GM18868 (cell line): ENCODE measurements at regions not wholly inside any gene's neighbourhood (a gene's known extent, or its start where the extent isn't known, plus 50 kb on each side); places are given as distances from the start of the nearest gene placed in this dataset.

Experiments used
- ATAC-seq: cut with Tn5 transposase; IDR thresholded peaks from one replicate; pipeline ENCODE4 v1.9.1; 2021; ENCODE audit warnings: mild to moderate bottlenecking, moderate library complexity; ENCODE audit not compliant: unreplicated experiment

DNA sequence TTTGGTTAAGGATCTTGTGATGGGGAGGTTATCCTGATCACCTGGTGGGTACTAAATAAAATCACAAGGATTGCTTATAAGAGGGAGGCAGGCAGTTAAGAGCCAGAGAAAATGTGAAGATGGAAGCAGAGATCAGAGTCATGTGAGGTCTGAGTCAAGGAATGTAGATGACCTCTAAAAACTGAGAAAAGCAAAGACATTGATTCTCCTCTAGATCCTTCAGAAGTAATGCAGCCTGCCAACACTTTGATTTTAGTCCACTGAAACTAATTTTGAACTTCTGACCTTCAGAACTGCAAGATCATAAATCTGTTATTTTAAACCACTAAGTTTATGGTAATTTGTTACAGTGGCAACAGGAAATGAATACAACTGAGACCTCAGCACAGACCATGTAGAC, 499.0 kb downstream of the GADD45G start:
- ATAC-seq = no peak

- ATAC-seq = no peak
Observed at GRCh38 chr9:90105773-90106172, 501.0 kb downstream of the GADD45G start.

DNA sequence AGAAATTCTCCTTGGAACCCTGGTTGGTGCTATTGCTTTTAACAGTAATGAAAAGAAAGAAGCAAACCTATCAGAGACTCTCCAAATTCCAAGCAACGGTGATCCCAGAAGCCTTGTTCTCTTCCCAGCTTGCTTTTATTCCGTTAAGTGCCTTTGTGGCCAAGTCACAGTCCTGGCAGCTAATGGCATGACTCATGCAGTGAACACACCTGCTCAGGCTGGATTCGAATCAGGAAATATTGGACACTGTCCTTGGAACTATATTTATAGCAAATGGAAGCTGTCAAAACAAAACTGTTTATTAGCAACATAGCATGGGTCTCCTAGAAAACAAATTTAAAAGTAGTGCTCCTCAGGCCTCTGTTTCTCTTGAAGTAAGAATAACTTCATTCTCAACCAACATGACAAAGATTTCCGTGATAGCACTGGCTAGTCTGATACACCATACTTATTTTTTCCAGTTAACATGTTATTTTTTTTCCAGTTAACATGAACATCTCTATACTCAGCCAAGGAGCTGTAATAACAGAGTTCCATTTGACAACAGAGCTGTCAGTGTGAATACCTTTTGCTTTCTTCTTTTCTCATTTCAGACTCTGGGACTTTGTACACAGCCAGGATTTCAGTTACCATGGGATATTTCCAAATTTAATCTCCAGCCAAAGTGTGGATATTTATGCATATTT, 502.4 kb downstream of the GADD45G start:
- no peak for ATAC-seq

GRCh38 chr9:90107726-90108655, 503.2 kb downstream of the GADD45G start:
- no peak for ATAC-seq

DNA sequence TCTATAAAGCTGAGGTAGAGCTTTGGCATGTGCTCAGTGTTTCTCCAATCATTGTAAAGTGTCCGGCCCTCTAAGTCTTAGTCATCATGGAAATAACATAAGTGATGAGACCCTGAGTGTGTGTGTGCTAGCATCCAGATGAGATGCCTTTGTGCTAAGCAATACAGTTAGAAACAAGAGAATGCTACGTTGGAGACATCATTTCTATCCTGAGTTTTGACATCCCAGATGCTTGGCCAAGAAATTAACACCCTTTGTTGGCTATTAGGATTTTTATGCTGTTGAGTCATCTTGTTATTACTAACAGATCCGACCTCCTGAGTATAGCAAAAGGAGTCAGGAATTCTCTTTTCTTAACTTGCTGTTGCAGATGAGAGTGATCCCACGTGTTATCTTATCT, 508.0 kb downstream of the GADD45G start:
- no peak for ATAC-seq

DNA sequence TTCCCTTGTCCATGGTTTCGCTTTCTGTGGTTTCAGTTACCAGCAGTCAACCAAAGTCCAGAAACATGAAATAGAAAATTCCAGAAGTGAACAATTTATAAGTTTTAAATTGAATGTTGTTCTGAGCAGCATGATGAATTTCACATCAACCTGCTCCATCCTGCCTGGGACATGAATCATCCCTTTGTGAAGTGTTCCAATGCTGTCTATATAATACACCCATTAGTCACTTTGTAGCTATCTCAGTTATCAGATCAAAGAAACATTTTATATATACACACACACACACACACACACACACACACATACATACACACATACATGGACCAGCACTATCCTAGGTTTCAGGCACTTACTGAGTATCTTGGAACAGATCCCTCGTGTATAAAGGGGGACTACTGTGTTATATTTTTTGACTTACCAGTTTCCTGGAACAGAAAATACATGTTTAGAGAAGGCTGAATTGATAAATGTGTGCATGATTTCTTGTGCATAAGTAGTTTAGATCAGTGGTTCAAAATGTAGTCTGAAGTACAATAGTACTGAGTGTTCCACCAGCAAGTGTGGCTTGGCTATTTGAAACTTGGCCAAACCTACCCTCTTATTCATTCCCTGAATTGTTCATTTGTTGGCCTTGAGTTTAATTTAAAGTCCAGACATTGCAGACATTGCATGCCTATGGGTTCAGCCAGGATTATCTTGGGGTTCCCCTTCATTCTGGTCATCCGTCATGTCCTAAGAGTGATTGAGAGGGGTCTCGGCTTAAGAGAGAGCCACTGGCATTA, 510.0 kb downstream of the GADD45G start:
- ATAC-seq = no peak

DNA sequence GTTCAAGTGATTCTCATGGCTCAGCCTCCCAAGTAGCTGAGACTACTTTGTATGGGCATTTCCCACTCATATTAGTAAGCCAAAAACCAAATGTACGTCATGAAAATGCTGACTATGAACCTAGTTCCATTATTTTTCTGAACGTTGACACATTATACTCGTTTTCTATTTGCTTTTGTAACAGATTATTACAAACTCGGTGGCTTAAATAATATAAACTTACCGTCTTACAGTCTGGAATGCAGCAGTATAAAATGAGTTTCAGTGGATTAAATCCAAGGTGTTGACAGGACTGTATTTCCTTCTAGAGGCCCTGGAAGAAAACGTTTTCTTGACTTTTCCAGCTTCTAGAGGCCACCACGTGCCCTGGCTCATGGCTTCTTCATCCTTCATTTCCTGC, 517.0 kb downstream of the GADD45G start:
- ATAC-seq = no peak

DNA sequence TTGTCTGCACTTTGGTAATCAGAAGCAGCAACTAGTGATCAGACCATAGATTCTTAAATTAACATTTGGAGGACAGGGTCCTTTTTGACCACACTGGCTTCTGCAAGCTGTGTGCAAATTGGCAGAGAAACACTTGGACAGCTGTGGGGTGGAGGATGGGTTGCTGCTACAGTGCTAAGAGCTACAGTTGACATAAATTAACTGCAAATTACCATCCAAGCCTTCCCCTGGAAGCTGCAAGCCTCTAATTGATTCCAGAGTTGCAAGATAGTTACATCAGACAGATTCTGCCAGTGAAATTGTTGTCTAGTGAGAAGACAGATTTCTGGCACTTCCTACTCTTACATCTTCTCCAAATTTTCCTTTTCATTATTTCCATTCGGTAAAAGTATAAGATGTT, 517.7 kb downstream of the DIRAS2 start:
- no peak for ATAC-seq

DNA sequence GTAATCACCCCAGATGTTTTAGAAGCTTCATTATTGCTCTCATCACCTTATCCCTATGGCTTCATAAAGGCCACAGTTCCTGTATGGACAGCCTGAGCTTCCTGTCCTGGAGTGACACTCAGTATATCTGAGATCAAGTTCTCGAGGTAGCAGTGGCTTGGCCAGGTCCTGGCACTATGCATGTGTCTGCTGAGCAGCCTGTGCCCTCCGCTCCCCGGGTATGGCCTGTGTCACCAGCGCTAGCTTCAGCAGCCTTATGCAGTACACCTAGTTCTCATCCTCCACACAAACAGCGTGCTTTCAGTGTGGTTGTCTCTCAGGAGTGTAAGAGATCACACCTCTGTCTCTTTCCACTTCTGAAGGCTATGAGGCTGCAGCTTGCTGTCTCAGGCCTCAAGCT, 514.7 kb downstream of the DIRAS2 start:
- no peak for ATAC-seq

- ATAC-seq = no peak
Observed at GRCh38 chr9:90128587-90129190, 513.9 kb downstream of the DIRAS2 start.

DNA sequence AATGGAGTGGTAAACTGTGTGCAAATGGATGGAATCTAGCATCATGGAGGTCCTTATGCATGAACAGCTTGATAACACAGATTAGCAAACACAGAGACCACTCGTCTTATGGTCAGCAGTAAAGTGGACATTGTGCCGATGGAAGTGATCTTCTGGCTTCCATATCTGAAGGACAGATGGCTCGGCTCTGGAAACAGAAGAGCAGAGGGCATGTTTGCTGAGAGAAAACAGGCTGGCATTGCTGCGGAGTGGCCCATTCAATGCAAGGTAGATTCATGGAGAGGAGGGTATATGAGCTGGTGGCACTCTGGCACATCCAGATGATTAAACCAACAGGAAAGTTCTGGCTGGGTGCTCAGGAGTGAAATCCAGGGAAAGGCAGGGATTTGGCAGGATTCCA, 513.2 kb downstream of the DIRAS2 start:
- no peak for ATAC-seq

DNA sequence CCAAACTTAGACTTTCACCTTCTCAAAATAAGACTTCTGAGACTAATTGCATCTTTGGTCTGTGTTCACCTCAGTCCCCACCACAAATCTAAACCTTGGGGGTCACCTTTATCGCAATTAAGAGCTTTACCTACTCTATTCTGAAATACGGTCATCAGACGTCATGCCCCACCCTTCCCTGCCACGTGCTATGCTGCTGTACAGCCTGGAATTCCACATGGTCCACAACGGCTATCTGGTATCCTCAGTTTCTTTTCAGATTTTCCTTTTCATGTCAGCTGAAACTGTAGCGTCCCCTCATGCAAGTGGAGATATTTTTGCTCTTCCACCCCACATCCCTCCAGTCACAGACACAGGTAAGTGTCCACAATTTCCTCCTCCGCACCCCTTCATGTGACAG, 511.1 kb downstream of the DIRAS2 start:
- ATAC-seq = no peak

DNA sequence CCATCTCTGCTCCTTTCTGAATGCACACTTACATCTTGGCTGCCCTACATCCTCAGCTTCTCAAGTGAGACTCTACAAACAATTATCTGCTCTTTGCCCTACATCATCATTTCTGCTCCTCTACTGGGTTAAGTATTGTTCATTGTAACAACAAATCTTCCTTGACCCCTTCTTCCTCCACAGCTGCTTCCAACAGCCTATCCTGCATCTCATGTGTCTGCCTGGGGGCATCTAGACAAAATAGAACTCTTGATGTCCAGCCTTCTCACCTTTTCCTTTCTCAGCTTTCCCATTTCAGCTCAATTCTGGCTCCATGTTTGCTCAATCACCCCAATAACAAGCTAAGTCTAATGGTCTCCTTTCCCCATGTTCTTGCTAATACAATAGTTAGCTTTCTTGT, 509.8 kb downstream of the DIRAS2 start:
- no peak for ATAC-seq

DNA sequence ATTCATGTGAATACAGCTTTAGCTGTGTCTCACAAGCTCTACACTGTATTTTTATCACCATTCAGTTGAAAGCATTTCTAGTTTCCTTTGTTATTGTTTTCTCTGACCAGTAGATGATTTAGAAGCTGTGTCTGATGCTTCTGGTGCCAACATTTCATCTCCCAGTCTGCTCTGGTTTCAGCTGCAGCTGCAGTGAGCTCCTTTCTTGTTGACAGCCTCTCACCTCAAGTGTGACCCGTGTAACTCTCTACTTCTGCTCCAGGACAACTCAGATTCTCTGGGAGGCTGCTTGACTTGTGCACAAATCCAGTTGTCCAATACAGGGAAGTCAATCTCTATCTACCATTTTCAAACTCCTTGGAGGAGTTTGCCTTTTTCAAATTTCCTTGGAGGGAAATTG, 504.8 kb downstream of the DIRAS2 start:
- ATAC-seq = no peak

- ATAC-seq = no peak
Observed at GRCh38 chr9:90140131-90140818, 502.3 kb downstream of the DIRAS2 start.

GRCh38 chr9:90141723-90142122, 500.9 kb downstream of the DIRAS2 start:
- no peak for ATAC-seq

DNA sequence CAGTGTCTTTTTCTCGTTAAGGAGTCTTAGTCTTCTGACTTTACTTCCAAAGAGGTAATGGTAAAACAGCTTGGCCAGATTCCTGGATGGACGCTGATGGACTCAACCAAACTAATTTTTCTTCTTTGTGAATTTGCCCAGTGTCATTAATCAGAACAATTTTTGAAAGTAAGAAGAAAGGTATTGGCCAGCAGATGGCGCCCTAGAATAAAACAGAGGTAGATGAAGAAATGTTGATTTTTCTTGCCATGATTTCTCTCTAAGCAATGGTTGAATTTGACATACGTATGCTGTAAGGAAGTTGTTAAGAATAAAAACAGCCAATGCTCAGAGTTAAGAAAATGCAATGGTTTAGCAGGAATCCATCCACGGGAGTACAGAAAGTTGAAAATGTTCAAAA, 500.0 kb downstream of the DIRAS2 start:
- ATAC-seq = no peak

DNA sequence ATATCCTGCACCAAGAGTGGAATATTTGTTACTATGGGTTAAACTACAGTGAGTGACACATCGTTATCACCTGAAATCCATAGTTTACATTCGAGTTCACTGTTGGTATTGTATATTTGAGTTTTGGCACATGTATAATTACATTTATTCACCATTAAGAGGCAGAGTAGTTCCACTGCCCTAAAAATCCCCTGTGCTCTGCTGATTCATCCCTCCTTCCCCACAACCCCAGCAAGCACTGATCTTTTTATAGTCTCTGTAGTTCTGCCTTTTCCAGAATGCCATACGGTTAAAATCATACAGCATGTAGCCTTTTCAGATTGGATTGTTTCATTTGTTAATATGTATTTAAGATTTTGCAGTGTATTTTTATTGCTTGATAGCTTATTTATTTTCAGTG, 495.2 kb downstream of the DIRAS2 start:
- ATAC-seq = no peak

GRCh38 chr9:90156318-90156717, 486.3 kb downstream of the DIRAS2 start:
- no peak for ATAC-seq

DNA sequence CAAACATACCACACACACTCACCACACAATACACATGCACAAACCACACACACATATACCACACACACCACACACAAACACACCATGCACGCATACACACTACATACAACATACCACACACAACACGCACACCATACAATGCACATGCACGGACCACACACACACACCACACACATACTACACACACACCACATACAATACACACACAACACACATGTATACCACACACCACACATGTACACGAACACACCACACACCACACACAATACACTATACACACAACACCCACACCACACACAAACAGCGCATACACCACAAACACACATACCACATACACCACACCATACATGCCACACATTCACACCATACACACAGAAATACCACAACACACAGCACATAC, 480.3 kb downstream of the DIRAS2 start:
- no peak for ATAC-seq

DNA sequence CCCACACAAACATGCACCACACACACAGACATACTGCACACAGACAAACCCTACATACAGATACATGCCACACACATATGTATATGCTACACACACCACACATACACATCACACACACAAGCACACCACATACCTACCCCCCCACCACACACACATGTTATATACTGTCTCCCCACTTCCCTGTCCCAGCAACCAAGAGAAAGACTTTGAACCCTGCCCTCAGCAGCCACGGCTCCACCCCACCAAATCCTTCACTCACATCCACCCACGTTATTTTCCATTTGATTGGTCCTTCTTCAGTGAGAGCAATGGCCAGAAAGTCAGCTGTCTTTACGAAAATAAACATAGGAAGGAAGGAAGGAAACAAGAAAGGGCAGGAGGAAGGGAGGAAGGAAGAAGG, 479.8 kb downstream of the DIRAS2 start:
- ATAC-seq = no peak
